CD4-positive, alpha-beta memory T cell (primary cell): ENCODE measurements at regions not wholly inside any gene's neighbourhood (a gene's known extent, or its start where the extent isn't known, plus 50 kb on each side); places are given as distances from the start of the nearest gene placed in this dataset.

ENCODE experiments used
- CTCF ChIA-PET: fragments of 350-600 bp; sonication (Branson Sonifier 250); formaldehyde crosslinking; loops from one replicate; lab custom pipeline; 2021; ENCODE audit warnings: inconsistent platforms; ENCODE audit not compliant: partially characterized antibody; lab: Charles Lee
- POLR2A ChIA-PET: fragments of 350-600 bp; sonication (Branson Sonifier 250); formaldehyde crosslinking; loops from one replicate; lab custom pipeline; 2021; ENCODE audit not compliant: partially characterized antibody; lab: Charles Lee
- DNase-seq, 5 donors: peaks; one replicate each; pipeline versions ENCODE4 v3.0.0 to v3.0.0-alpha.2; 2020 to 2022; ENCODE audit warnings: mixed read lengths in 1 of 5
- H3K27ac ChIP-seq: one replicate; pipeline ENCODE4 v1.7.0; 2013; ENCODE audit warnings: low read depth, low read length
- H3K27me3 ChIP-seq: 2 replicates; pipeline ENCODE4 v1.7.0; 2013; ENCODE audit warnings: mild to moderate bottlenecking, low read length, moderate library complexity; ENCODE audit not compliant: insufficient read depth
- H3K36me3 ChIP-seq: 2 replicates; pipeline ENCODE4 v1.7.0; 2013; ENCODE audit warnings: mild to moderate bottlenecking, low read length, moderate library complexity; ENCODE audit not compliant: insufficient read depth
- H3K4me1 ChIP-seq: 2 replicates; pipeline ENCODE4 v1.7.0; 2013; ENCODE audit warnings: mild to moderate bottlenecking, low read length, moderate library complexity; ENCODE audit not compliant: insufficient read depth
- H3K4me3 ChIP-seq, 2 donors: one replicate each; pipeline ENCODE4 v1.7.0; 2013; ENCODE audit warnings: low read length in 2 of 2, mild to moderate bottlenecking in 1 of 2
- H3K9me3 ChIP-seq, 2 donors: one replicate each; pipeline ENCODE4 v1.7.0; 2013; ENCODE audit warnings: low read length in 2 of 2, control low read depth in 1 of 2; ENCODE audit not compliant: control insufficient read depth in 1 of 2
- H3K27ac Mint-ChIP-seq, 7 donors: one replicate each; pipeline ENCODE4 v1.8.0; 2020 to 2021; ENCODE audit warnings: mixed read lengths in 7 of 7, mild to moderate bottlenecking in 6 of 7, inconsistent platforms in 3 of 7, moderate library complexity in 3 of 7
- H3K27me3 Mint-ChIP-seq, 2 donors: one replicate each; pipeline ENCODE4 v1.8.0; 2020 to 2021; ENCODE audit warnings: mixed read lengths in 2 of 2
- H3K36me3 Mint-ChIP-seq, 2 donors: one replicate each; pipeline ENCODE4 v1.8.0; 2020 to 2021; ENCODE audit warnings: mixed read lengths in 2 of 2, inconsistent platforms in 1 of 2, mild to moderate bottlenecking in 1 of 2
- H3K4me1 Mint-ChIP-seq, 4 donors: one replicate each; pipeline ENCODE4 v1.8.0; 2020 to 2021; ENCODE audit warnings: mixed read lengths in 4 of 4, mild to moderate bottlenecking in 1 of 4
- H3K4me3 Mint-ChIP-seq, 8 donors: one replicate each; pipeline ENCODE4 v1.8.0; 2020 to 2021; ENCODE audit warnings: mixed read lengths in 8 of 8, mild to moderate bottlenecking in 7 of 8, moderate library complexity in 6 of 8, inconsistent platforms in 3 of 8
- H3K9me3 Mint-ChIP-seq, 8 donors: one replicate each; pipeline ENCODE4 v1.8.0; 2020 to 2021; ENCODE audit warnings: mixed read lengths in 8 of 8, mild to moderate bottlenecking in 5 of 8, inconsistent platforms in 3 of 8, moderate library complexity in 1 of 8
- intact Hi-C: fragments of 100-400 bp; cut with micrococcal nuclease; formaldehyde crosslinking; loops from one replicate; pipeline ENCODE4 v1.15.1; 2023

DNA sequence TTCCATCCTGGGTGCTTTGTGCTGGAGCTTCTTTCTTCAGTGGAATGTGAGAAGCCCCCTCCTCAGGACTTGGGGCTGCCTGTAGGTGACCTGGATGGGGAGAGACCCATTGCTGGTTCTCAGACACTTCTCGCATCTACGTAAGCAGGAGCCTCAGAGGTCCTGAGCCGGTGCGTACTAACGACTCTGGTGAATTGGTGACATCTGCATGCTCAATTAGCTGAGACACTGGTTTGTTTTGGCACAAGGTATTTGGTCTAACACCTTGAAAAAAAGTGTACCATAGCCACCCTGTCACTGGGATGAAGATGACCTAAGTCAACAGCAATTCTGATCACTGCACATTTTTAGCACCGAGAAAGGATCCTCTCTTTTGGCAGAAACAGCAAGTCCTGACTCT is 57.7 kb downstream of the LRRC30 start:
- H3K9me3 ChIP-seq: no peaks in the 10 kb centered on the region
- H3K36me3 ChIP-seq: no peaks in the 10 kb centered on the region
- no peaks in the 10 kb centered on the region for H3K27me3 ChIP-seq
- H3K4me3 Mint-ChIP-seq: no peak overlapping the region
- no peaks in the 10 kb centered on the region for H3K4me1 ChIP-seq
- intact Hi-C loops: no loop called here
- POLR2A ChIA-PET: no interaction called here
- peaks cover 0 to 12% (median 4%) of the 10 kb centered on the region in 8 donors for H3K9me3 Mint-ChIP-seq
- H3K4me3 ChIP-seq: no peak overlapping the region
- DNase-seq: no peak
- H3K36me3 Mint-ChIP-seq: no peaks in the 10 kb centered on the region
- CTCF ChIA-PET: no interaction called here
- no peak overlapping the region for H3K27ac ChIP-seq
- H3K27ac Mint-ChIP-seq: no peak overlapping the region
- no peaks in the 10 kb centered on the region for H3K27me3 Mint-ChIP-seq
- H3K4me1 Mint-ChIP-seq: no peaks in the 10 kb centered on the region

DNA sequence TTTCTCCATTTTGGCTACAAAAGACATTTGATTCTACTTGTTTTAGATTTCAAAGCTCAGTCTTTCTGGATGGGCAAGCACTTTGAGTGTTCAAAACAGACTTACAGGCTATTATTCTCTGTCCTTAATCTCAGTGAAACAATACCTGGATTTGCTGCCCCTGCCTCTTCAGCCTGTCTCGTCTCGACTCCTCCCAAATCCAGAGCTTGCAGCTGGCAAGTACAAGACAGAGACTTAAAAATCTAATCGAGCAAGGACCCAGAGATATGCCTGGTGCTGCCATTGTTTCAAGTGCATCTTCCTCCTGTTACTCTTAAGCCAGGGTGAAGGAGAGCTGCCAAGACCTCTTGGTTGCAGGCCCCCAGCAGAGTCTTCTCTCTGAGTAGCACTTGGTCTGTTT is 59.2 kb downstream of the LRRC30 start:
- peaks cover 4 to 21% (median 6%) of the 10 kb centered on the region in 8 donors for H3K9me3 Mint-ChIP-seq
- ChIA-PET CTCF (no interaction called here), POLR2A (no interaction called here)
- intact Hi-C loops: no loop called here
- no peak overlapping the region for H3K4me3 Mint-ChIP-seq
- no peaks in the 10 kb centered on the region for H3K4me1 Mint-ChIP-seq
- H3K27me3 ChIP-seq: no peaks in the 10 kb centered on the region
- H3K4me1 ChIP-seq: no peaks in the 10 kb centered on the region
- no peak overlapping the region for H3K4me3 ChIP-seq
- no peak for DNase-seq
- H3K27ac ChIP-seq: no peak overlapping the region
- no peaks in the 10 kb centered on the region for H3K9me3 ChIP-seq
- H3K27ac Mint-ChIP-seq: no peak overlapping the region
- H3K27me3 Mint-ChIP-seq: no peaks in the 10 kb centered on the region
- no peaks in the 10 kb centered on the region for H3K36me3 Mint-ChIP-seq
- H3K36me3 ChIP-seq: no peaks in the 10 kb centered on the region

DNA sequence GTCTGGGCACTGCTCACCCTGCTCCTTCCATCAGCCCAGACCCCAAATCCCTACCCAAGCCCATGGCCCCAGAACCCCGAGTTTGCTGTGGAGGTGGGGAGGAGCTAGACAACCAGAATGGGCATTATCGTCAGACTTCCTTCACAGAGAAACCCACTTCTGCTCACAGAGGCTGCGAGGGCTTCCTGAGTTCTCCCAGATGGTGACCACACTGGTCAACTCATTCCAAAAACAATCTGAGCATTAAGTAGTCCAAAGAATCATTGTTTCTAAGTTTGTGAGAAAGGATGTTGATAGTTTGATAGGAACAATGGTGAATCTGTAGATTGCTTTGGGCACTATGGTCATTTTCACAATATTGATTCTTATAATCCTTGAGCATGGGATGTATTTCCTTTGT is 60.2 kb downstream of the LRRC30 start:
- H3K9me3 ChIP-seq: no peaks in the 10 kb centered on the region
- no peak overlapping the region for H3K27ac Mint-ChIP-seq
- intact Hi-C loops: no loop called here
- H3K27me3 ChIP-seq: no peaks in the 10 kb centered on the region
- no peaks in the 10 kb centered on the region for H3K36me3 ChIP-seq
- peaks cover 5 to 30% (median 15%) of the 10 kb centered on the region in 8 donors for H3K9me3 Mint-ChIP-seq
- CTCF ChIA-PET: no interaction called here
- H3K4me3 ChIP-seq: no peak overlapping the region
- no peaks in the 10 kb centered on the region for H3K36me3 Mint-ChIP-seq
- H3K4me3 Mint-ChIP-seq: no peak overlapping the region
- POLR2A ChIA-PET: no interaction called here
- H3K27ac ChIP-seq: no peak overlapping the region
- H3K4me1 ChIP-seq: no peaks in the 10 kb centered on the region
- no peak for DNase-seq
- H3K4me1 Mint-ChIP-seq: no peaks in the 10 kb centered on the region
- H3K27me3 Mint-ChIP-seq: no peaks in the 10 kb centered on the region

DNA sequence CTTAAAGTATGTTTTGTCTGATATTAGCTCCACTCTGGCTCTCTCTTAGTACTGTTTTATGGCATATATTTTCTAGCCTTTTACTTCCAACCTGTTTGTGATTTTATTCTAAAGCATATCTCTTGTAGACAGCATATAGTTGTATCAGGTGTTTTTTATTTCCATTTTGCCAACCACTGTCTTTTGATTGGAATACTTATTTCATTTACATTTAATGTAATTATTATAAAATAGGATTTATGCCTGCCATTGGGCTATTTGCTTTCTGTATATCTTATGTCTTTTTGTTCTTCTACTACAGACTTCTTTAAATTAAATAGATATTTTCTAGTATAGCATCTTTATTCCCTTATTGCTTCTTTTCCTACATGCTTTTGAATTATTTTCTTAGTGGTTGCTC is 67.3 kb downstream of the LRRC30 start:
- H3K4me3 Mint-ChIP-seq: no peak overlapping the region
- no peak overlapping the region for H3K27ac Mint-ChIP-seq
- H3K4me1 Mint-ChIP-seq: no peaks in the 10 kb centered on the region
- ChIA-PET POLR2A (no interaction called here), CTCF (no interaction called here)
- no peaks in the 10 kb centered on the region for H3K27me3 Mint-ChIP-seq
- Histone ChIP-seq H3K36me3 (no peaks in the 10 kb centered on the region), H3K27me3 (no peaks in the 10 kb centered on the region), H3K27ac (no peak overlapping the region), H3K4me1 (no peaks in the 10 kb centered on the region), H3K9me3 (no peaks in the 10 kb centered on the region), H3K4me3 (no peak overlapping the region)
- peaks cover 4 to 54% (median 30%) of the 10 kb centered on the region in 8 donors for H3K9me3 Mint-ChIP-seq
- H3K36me3 Mint-ChIP-seq: no peaks in the 10 kb centered on the region
- intact Hi-C loops: no loop called here
- no peak for DNase-seq

DNA sequence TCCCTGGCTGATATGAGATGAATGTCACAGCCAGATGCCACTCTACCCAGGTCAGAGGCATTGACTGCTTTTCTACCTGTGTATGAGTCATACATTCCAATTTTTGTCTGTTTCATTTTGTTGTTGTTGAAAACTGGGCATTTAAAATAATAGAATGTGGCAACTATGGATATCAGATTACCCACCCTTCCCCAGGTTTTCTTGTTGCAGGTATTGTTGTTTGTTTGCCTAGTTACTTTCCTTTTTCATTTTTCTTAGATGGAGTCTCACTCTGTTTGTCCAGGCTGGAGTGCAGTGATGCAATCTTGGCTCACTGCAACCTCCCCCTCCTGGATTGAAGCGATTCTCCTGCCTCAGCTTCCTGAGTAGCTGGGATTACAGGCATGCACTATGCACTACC is 70.2 kb downstream of the LRRC30 start:
- Mint-ChIP-seq H3K27me3 (no peaks in the 10 kb centered on the region), H3K36me3 (no peaks in the 10 kb centered on the region), H3K4me1 (no peaks in the 10 kb centered on the region), H3K4me3 (no peak overlapping the region), H3K27ac (no peak overlapping the region), H3K9me3 (peaks cover 4 to 42% (median 22%) of the 10 kb centered on the region in 8 donors)
- Histone ChIP-seq H3K4me3 (no peak overlapping the region), H3K9me3 (no peaks in the 10 kb centered on the region), H3K36me3 (no peaks in the 10 kb centered on the region), H3K4me1 (no peaks in the 10 kb centered on the region), H3K27me3 (no peaks in the 10 kb centered on the region), H3K27ac (no peak overlapping the region)
- ChIA-PET POLR2A (no interaction called here), CTCF (no interaction called here)
- DNase-seq: no peak
- intact Hi-C loops: no loop called here

DNA sequence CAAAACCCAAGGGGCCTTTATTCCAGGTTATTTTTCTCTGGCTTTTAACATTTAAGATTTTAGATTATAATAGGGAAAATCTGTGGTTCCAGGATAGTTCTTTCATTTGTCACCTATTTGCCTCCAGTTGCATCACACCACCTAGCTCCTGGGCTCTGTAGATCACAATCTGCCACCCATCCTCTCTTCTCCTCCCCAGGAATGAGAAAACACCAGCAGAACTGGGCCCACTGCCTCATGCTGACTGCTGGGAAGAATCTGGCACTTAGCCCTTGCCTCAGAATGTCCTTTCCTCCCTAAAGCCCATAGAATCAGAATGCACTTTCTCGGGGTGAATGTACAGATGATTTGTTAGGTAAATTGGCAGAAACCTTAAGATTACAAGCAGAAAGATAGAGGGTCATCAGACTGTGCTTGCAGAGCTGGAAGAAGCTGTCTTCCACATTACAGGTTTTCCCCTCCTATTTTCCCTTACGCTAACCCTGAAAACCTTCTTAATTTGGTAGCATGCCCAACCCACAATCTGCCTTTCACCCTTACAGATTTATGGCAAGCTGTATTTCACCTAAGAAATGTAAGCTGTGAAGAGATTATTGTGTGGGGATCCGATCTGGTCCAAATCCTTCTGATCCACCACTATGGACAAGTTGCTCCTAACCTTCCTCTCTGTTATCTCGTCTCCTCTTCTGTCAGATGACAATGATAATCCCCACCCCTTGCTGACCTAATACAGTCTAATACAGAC is 72.6 kb downstream of the LRRC30 start:
- no peak overlapping the region for H3K4me3 Mint-ChIP-seq
- intact Hi-C loops: no loop called here
- H3K27me3 Mint-ChIP-seq: no peaks in the 10 kb centered on the region
- no peaks in the 10 kb centered on the region for H3K4me1 Mint-ChIP-seq
- no peak overlapping the region for H3K27ac Mint-ChIP-seq
- DNase-seq: no peak
- Histone ChIP-seq H3K27me3 (no peaks in the 10 kb centered on the region), H3K9me3 (no peaks in the 10 kb centered on the region), H3K36me3 (no peaks in the 10 kb centered on the region), H3K4me3 (no peak overlapping the region), H3K27ac (no peak overlapping the region), H3K4me1 (no peaks in the 10 kb centered on the region)
- CTCF ChIA-PET: no interaction called here
- POLR2A ChIA-PET: no interaction called here
- H3K36me3 Mint-ChIP-seq: no peaks in the 10 kb centered on the region
- peaks cover 4 to 32% (median 13%) of the 10 kb centered on the region in 8 donors for H3K9me3 Mint-ChIP-seq

DNA sequence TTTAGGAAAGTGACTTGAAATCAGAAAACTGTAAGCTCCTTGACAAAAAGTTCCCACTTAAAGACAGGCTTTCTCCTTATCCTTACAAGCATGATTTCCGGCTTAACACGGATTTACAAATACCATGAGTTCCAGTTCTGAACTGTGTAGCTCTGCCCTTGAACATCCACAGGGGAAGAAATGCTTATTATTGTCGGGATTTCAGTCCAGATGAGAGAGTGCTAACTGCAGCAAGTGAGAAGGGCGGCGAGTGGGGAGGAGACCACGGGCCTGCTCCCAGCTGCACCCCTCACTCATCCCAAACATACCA is 73.1 kb downstream of the LRRC30 start:
- Mint-ChIP-seq H3K4me1 (no peaks in the 10 kb centered on the region), H3K27ac (no peak overlapping the region), H3K36me3 (no peaks in the 10 kb centered on the region), H3K4me3 (no peak overlapping the region), H3K27me3 (no peaks in the 10 kb centered on the region), H3K9me3 (peaks cover 3 to 28% (median 13%) of the 10 kb centered on the region in 8 donors)
- Histone ChIP-seq H3K4me1 (no peaks in the 10 kb centered on the region), H3K36me3 (no peaks in the 10 kb centered on the region), H3K9me3 (no peaks in the 10 kb centered on the region), H3K27me3 (no peaks in the 10 kb centered on the region), H3K27ac (no peak overlapping the region), H3K4me3 (no peak overlapping the region)
- intact Hi-C loops: no loop called here
- no peak for DNase-seq
- ChIA-PET CTCF (no interaction called here), POLR2A (no interaction called here)

DNA sequence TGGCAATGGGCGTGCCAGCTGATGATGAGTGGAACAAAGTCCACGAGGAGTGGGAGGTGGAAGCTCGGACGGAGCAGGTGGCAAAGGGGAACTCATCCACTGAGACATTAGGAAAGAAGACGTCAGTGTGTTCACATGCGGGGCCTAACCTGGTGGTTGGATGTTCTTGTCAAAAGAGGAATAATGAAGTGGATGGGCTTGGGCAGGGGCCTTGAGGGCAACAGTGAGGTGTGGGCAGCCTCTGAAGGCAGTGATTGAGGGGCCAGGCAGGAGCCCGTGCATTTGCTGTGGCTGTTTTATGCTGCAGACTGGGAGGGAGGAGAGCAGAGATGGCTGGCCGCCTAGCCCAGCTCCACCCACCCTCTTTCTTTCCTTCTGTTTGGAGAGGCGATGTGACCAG is 74.5 kb downstream of the LRRC30 start:
- peak overlapping the region in 1 of 7 donors; percentile 0 for H3K27ac Mint-ChIP-seq
- no peaks in the 10 kb centered on the region for H3K36me3 Mint-ChIP-seq
- CTCF ChIA-PET: no interaction called here
- no peaks in the 10 kb centered on the region for H3K4me1 Mint-ChIP-seq
- DNase-seq: no peak
- POLR2A ChIA-PET: no interaction called here
- Histone ChIP-seq H3K4me3 (no peak overlapping the region), H3K36me3 (no peaks in the 10 kb centered on the region), H3K27ac (no peak overlapping the region), H3K4me1 (no peaks in the 10 kb centered on the region), H3K27me3 (no peaks in the 10 kb centered on the region), H3K9me3 (no peaks in the 10 kb centered on the region)
- intact Hi-C loops: no loop called here
- no peaks in the 10 kb centered on the region for H3K27me3 Mint-ChIP-seq
- H3K4me3 Mint-ChIP-seq: no peak overlapping the region
- H3K9me3 Mint-ChIP-seq: peaks cover 0 to 20% (median 8%) of the 10 kb centered on the region in 8 donors
